Ishikawa (cell line): ENCODE measurements at regions not wholly inside any gene's neighbourhood (a gene's known extent, or its start where the extent isn't known, plus 50 kb on each side); places are given as distances from the start of the nearest gene placed in this dataset.

Source experiments
- EP300 ChIP-seq: IDR thresholded peaks from 2 replicates; pipeline ENCODE4 v1.6.1; 2012; ENCODE audit warnings: borderline replicate concordance
- RAD21 ChIP-seq: IDR thresholded peaks from 2 replicates; pipeline ENCODE4 v1.6.1; 2012; ENCODE audit warnings: low read depth
- TAF1 ChIP-seq: IDR thresholded peaks from 2 replicates; pipeline ENCODE4 v1.6.1; 2012; ENCODE audit warnings: low read depth, mild to moderate bottlenecking
- YY1 ChIP-seq: IDR thresholded peaks from 2 replicates; pipeline ENCODE4 v1.6.1; 2012; ENCODE audit warnings: low read depth

- TF ChIP-seq YY1, result no peak
- TF ChIP-seq EP300, result no peak
- no peak for TF ChIP-seq RAD21
- no peak for TF ChIP-seq TAF1
These were observed 1015.2 kb upstream of the SLIT2 start for GRCh38 chr4:19236473-19236872.
